HepG2 (cell line): ENCODE measurements at regions not wholly inside any gene's neighbourhood (a gene's known extent, or its start where the extent isn't known, plus 50 kb on each side); places are given as distances from the start of the nearest gene placed in this dataset.

ENCODE experiments used
- ATAC-seq: fragments of 200-7000 bp; cut with Tn5 transposase; 3 replicates; pipeline ENCODE4 v1.9.1; 2020; ENCODE audit warnings: mild to moderate bottlenecking, moderate library complexity
- BruUV-seq: library from RNA; stranded (reverse); fragments of 400-500 nt; replicated peaks from 2 replicates; lab custom pipeline; 2021; lab: Mats Ljungman, UMichigan
- CTCF ChIA-PET: fragments of 300-600 bp; formaldehyde crosslinking; extraction: SDS; loops from one replicate; lab custom pipeline; 2021; ENCODE audit warnings: low total read pairs, inconsistent platforms, low intra/inter-chr PET ratio; lab: Yijun Ruan, JAX
- POLR2A ChIA-PET: fragments of 350-600 bp; sonication (Branson Sonifier 250); formaldehyde crosslinking; loops from one replicate; lab custom pipeline; 2020; ENCODE audit warnings: antibody characterized with exemption, inconsistent platforms; lab: Yijun Ruan, JAX
- DNase-seq: peaks from one replicate; pipeline ENCODE4 v3.0.0-alpha.2; 2015; ENCODE audit warnings: low spot score
- FAIRE-seq: peaks from 3 replicates; lab custom pipeline; 2011; peaks lifted over from hg19 to GRCh38; lab: Jason Lieb, UNC
- H2AFZ ChIP-seq: one replicate; pipeline ENCODE4 v1.6.1; 2011; ENCODE audit warnings: low read length, inconsistent platforms
- H3K27ac ChIP-seq: fragments of 300-600 bp; 3 replicates; pipeline ENCODE4 v1.8.0; 2011; ENCODE audit warnings: mixed run types, mild to moderate bottlenecking, mixed read lengths, low read length, inconsistent platforms; ENCODE audit not compliant: insufficient read depth; ENCODE audit errors: extremely low read length
- H3K27me3 ChIP-seq, 2 experiments: fragments of 200-600 bp in 1 of 2; 2 replicates in 1 of 2; 3 replicates in 1 of 2; pipeline versions ENCODE4 v1.6.0 to v1.8.0; 2011; ENCODE audit warnings: low read length in 2 of 2, mild to moderate bottlenecking in 2 of 2, moderate library complexity in 2 of 2, inconsistent platforms in 1 of 2; ENCODE audit not compliant: insufficient read depth in 2 of 2, control insufficient read depth in 1 of 2
- H3K36me3 ChIP-seq, 2 experiments: fragments of 200-600 bp in 1 of 2; replicated peaks in 1 of 2; 2 replicates in 1 of 2; 3 replicates in 1 of 2; pipeline versions ENCODE4 v1.5.1 to v1.8.0; 2011; ENCODE audit warnings: low read length in 2 of 2, inconsistent platforms in 1 of 2; ENCODE audit not compliant: insufficient read depth in 2 of 2, control insufficient read depth in 1 of 2
- H3K4me1 ChIP-seq: 2 replicates; pipeline ENCODE4 v1.5.1; 2012; ENCODE audit warnings: low read length, inconsistent platforms; ENCODE audit not compliant: insufficient read depth
- H3K4me2 ChIP-seq: 2 replicates; pipeline ENCODE4 v1.6.0; 2011; ENCODE audit warnings: low read depth, low read length, inconsistent platforms
- H3K4me3 ChIP-seq, 3 experiments: fragments of 200-600 bp in 1 of 3; sonication (generic), shearing (Covaris generic) in 1 of 3; replicated peaks in 1 of 3; 2 replicates each; pipeline ENCODE4 v1.5.1; 2011 to 2016; ENCODE audit warnings: low read length in 3 of 3, inconsistent platforms in 2 of 3, low read depth in 2 of 3, mild to moderate bottlenecking in 2 of 3, control low read depth in 1 of 3, mixed read lengths in 1 of 3; ENCODE audit not compliant: insufficient read depth in 1 of 3
- H3K79me2 ChIP-seq: one replicate; pipeline ENCODE4 v1.6.1; 2011; ENCODE audit warnings: low read length, inconsistent platforms; ENCODE audit not compliant: insufficient read depth
- H3K9ac ChIP-seq: 2 replicates; pipeline ENCODE4 v1.6.0; 2011; ENCODE audit warnings: mild to moderate bottlenecking, low read depth, low read length, inconsistent platforms; ENCODE audit not compliant: insufficient read depth
- H3K9me3 ChIP-seq: 2 replicates; pipeline ENCODE4 v1.5.1; 2012; ENCODE audit warnings: mild to moderate bottlenecking, low read length
- H4K20me1 ChIP-seq: 2 replicates; pipeline ENCODE4 v1.6.0; 2011; ENCODE audit warnings: inconsistent platforms, mild to moderate bottlenecking, low read length, moderate library complexity; ENCODE audit not compliant: insufficient read depth
- CBX1 ChIP-seq: IDR thresholded peaks from one replicate; pipeline ENCODE4 v1.6.1; 2016; ENCODE audit warnings: antibody characterized with exemption, low read depth
- KAT8 ChIP-seq: IDR thresholded peaks from 2 replicates; pipeline ENCODE4 v1.6.1; 2016; ENCODE audit warnings: missing genetic modification reagents, missing compliant biosample characterization
- MAF1 ChIP-seq: sonication (generic); formaldehyde crosslinking; IDR thresholded peaks from 2 replicates; pipeline ENCODE4 v1.5.0; 2020; ENCODE audit warnings: missing genetic modification reagents, borderline replicate concordance
- MIER3 ChIP-seq: IDR thresholded peaks from 2 replicates; pipeline ENCODE4 v1.6.1; 2016; ENCODE audit warnings: missing compliant biosample characterization, borderline replicate concordance
- MTF1 ChIP-seq: sonication (generic); formaldehyde crosslinking; IDR thresholded peaks from 2 replicates; pipeline ENCODE4 v1.5.0; 2020; ENCODE audit warnings: missing genetic modification reagents
- NCOA5 ChIP-seq: sonication (generic); formaldehyde crosslinking; IDR thresholded peaks from 2 replicates; pipeline ENCODE4 v1.4.0; 2020; ENCODE audit warnings: missing genetic modification reagents
- SP2 ChIP-seq: sonication (generic); formaldehyde crosslinking; IDR thresholded peaks from 2 replicates; pipeline ENCODE4 v1.5.1; 2020; ENCODE audit warnings: mild to moderate bottlenecking, missing genetic modification reagents
- U2AF2 ChIP-seq: fragments of 200-400 bp; formaldehyde crosslinking; IDR thresholded peaks from 2 replicates; pipeline ENCODE4 v1.6.1; 2017; ENCODE audit warnings: low read depth, mild to moderate bottlenecking, low read length
- XBP1 ChIP-seq: sonication (generic); formaldehyde crosslinking; IDR thresholded peaks from 2 replicates; pipeline ENCODE4 v1.5.0; 2020; ENCODE audit warnings: missing genetic modification reagents
- YEATS2 ChIP-seq: sonication (generic); formaldehyde crosslinking; IDR thresholded peaks from 2 replicates; pipeline ENCODE4 v1.4.0; 2020; ENCODE audit warnings: missing genetic modification reagents, borderline replicate concordance
- ZBTB21 ChIP-seq: sonication (generic); formaldehyde crosslinking; IDR thresholded peaks from 2 replicates; pipeline ENCODE4 v1.4.0; 2020; ENCODE audit warnings: missing genetic modification reagents
- ZBTB42 ChIP-seq: sonication (generic); formaldehyde crosslinking; IDR thresholded peaks from 2 replicates; pipeline ENCODE4 v1.5.0; 2020; ENCODE audit warnings: mild to moderate bottlenecking, missing genetic modification reagents
- ZNF747 ChIP-seq: sonication (generic); formaldehyde crosslinking; IDR thresholded peaks from 2 replicates; pipeline ENCODE4 v1.8.1; 2023; ENCODE audit warnings: missing genetic modification reagents, mild to moderate bottlenecking, borderline replicate concordance
- WGBS: methylation state at CpG from one replicate; pipeline ENCODE4 v1.1.6; 2017; ENCODE audit warnings: low lambda C conversion rate; 5-methylcytosine and 5-hydroxymethylcytosine counted together
- in situ Hi-C: cut with HindIII; loops from 2 replicates; pipeline ENCODE4 v1.10.0; 2017; ENCODE audit warnings: low pct_unique_long_range_greater_than_20kb; ENCODE audit not compliant: extremely low pct_ligation_motif_present
- intact Hi-C: fragments of 100-400 bp; cut with micrococcal nuclease; formaldehyde crosslinking; loops from one replicate; pipeline ENCODE4 v1.10.0; 2022; ENCODE audit not compliant: unreplicated experiment
- TF ChIP-seq, protein P1 (sequence below): IDR thresholded peaks from 2 replicates; pipeline ENCODE4 v1.6.1; 2016; ENCODE audit warnings: low read depth, control low read depth
- TF ChIP-seq, protein P2 (sequence below): sonication (generic); formaldehyde crosslinking; conservative IDR thresholded peaks from 2 replicates; pipeline ENCODE4 v1.8.0; 2022; ENCODE audit warnings: missing genetic modification reagents
- TF ChIP-seq, protein P3 (sequence below): sonication (generic); formaldehyde crosslinking; IDR thresholded peaks from 2 replicates; pipeline ENCODE4 v1.4.0; 2020; ENCODE audit warnings: missing genetic modification reagents; ENCODE audit errors: not compliant biosample characterization
- TF ChIP-seq, protein P4 (sequence below): sonication (generic); formaldehyde crosslinking; IDR thresholded peaks from 2 replicates; pipeline ENCODE4 v1.8.1; 2022; ENCODE audit warnings: mild to moderate bottlenecking, missing genetic modification reagents
- TF ChIP-seq, protein P5 (sequence below): sonication (generic); formaldehyde crosslinking; IDR thresholded peaks from 2 replicates; pipeline ENCODE4 v1.9.0; 2021; ENCODE audit warnings: missing genetic modification reagents, borderline replicate concordance
- TF ChIP-seq, protein P6 (sequence below): sonication (generic); formaldehyde crosslinking; IDR thresholded peaks from 2 replicates; pipeline ENCODE4 v1.8.1; 2023; ENCODE audit warnings: mild to moderate bottlenecking, missing genetic modification reagents

DNA sequence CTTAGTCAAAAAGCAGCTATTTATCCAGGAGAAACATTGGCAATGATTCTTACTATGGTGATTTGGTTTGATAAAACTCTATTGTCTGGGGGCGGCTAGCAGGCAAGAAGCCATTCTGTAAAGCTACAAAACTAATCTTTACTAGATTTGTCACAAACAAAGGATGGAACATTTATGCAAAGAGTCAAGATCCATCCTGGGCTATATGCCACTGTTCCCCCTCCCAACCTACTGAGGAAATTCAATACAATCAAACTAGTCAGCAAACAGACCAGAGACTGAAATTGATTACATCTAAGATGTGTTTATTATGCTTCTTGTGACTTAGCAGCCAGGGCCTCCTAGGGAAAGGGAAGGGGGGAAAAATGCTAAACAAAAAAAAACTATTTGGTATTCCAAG is 397.6 kb downstream of the GPAM start:
- ChIA-PET CTCF (no interaction called here), POLR2A (no interaction called here)
- Histone ChIP-seq H3K4me2 (no peak overlapping the region), H3K4me3 (no peak overlapping the region), H2AFZ (no peak overlapping the region), H3K27ac (no peak overlapping the region), H3K9ac (no peak overlapping the region), H3K79me2 (no peaks in the 10 kb centered on the region), H3K9me3 (no peaks in the 10 kb centered on the region), H4K20me1 (no peaks in the 10 kb centered on the region), H3K4me1 (no peaks in the 10 kb centered on the region), H3K27me3 (no peaks in the 10 kb centered on the region), H3K36me3 (no peaks in the 10 kb centered on the region)
- intact Hi-C loops (no loop called here), in situ Hi-C loops (no loop called here)
- DNase-seq, result no peak
- no peak for FAIRE-seq
- 0% methylated on average over 1 of the region's 1 CpG for WGBS
- no peak for ATAC-seq
- BruUV-seq, result no TSS peak
- TF ChIP-seq SP2 (CRISPR knock-in tag) (no peak), KAT8 (CRISPR knock-in tag) (no peak), MAF1 (CRISPR knock-in tag) (no peak), ZNF747 (no peak), U2AF2 (no peak), ZBTB42 (CRISPR knock-in tag) (no peak), NCOA5 (no peak), MTF1 (CRISPR knock-in tag) (no peak), MIER3 (no peak), ZBTB21 (CRISPR knock-in tag) (no peak), YEATS2 (no peak), XBP1 (CRISPR knock-in tag) (no peak), CBX1 (no peak)
- TF ChIP-seq, protein P1, sequence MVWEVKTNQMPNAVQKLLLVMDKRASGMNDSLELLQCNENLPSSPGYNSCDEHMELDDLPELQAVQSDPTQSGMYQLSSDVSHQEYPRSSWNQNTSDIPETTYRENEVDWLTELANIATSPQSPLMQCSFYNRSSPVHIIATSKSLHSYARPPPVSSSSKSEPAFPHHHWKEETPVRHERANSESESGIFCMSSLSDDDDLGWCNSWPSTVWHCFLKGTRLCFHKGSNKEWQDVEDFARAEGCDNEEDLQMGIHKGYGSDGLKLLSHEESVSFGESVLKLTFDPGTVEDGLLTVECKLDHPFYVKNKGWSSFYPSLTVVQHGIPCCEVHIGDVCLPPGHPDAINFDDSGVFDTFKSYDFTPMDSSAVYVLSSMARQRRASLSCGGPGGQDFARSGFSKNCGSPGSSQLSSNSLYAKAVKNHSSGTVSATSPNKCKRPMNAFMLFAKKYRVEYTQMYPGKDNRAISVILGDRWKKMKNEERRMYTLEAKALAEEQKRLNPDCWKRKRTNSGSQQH (CRISPR knock-in tag), result no peak
- TF ChIP-seq, protein P2, sequence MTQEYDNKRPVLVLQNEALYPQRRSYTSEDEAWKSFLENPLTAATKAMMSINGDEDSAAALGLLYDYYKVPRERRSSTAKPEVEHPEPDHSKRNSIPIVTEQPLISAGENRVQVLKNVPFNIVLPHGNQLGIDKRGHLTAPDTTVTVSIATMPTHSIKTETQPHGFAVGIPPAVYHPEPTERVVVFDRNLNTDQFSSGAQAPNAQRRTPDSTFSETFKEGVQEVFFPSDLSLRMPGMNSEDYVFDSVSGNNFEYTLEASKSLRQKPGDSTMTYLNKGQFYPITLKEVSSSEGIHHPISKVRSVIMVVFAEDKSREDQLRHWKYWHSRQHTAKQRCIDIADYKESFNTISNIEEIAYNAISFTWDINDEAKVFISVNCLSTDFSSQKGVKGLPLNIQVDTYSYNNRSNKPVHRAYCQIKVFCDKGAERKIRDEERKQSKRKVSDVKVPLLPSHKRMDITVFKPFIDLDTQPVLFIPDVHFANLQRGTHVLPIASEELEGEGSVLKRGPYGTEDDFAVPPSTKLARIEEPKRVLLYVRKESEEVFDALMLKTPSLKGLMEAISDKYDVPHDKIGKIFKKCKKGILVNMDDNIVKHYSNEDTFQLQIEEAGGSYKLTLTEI (CRISPR knock-in tag), result no peak
- TF ChIP-seq, protein P3, sequence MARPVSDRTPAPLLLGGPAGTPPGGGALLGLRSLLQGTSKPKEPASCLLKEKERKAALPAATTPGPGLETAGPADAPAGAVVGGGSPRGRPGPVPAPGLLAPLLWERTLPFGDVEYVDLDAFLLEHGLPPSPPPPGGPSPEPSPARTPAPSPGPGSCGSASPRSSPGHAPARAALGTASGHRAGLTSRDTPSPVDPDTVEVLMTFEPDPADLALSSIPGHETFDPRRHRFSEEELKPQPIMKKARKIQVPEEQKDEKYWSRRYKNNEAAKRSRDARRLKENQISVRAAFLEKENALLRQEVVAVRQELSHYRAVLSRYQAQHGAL, result no peak
- TF ChIP-seq, protein P4, sequence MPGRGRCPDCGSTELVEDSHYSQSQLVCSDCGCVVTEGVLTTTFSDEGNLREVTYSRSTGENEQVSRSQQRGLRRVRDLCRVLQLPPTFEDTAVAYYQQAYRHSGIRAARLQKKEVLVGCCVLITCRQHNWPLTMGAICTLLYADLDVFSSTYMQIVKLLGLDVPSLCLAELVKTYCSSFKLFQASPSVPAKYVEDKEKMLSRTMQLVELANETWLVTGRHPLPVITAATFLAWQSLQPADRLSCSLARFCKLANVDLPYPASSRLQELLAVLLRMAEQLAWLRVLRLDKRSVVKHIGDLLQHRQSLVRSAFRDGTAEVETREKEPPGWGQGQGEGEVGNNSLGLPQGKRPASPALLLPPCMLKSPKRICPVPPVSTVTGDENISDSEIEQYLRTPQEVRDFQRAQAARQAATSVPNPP (CRISPR knock-in tag), result no peak
- TF ChIP-seq, protein P5, sequence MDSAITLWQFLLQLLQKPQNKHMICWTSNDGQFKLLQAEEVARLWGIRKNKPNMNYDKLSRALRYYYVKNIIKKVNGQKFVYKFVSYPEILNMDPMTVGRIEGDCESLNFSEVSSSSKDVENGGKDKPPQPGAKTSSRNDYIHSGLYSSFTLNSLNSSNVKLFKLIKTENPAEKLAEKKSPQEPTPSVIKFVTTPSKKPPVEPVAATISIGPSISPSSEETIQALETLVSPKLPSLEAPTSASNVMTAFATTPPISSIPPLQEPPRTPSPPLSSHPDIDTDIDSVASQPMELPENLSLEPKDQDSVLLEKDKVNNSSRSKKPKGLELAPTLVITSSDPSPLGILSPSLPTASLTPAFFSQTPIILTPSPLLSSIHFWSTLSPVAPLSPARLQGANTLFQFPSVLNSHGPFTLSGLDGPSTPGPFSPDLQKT (CRISPR knock-in tag), result no peak
- TF ChIP-seq, protein P6, sequence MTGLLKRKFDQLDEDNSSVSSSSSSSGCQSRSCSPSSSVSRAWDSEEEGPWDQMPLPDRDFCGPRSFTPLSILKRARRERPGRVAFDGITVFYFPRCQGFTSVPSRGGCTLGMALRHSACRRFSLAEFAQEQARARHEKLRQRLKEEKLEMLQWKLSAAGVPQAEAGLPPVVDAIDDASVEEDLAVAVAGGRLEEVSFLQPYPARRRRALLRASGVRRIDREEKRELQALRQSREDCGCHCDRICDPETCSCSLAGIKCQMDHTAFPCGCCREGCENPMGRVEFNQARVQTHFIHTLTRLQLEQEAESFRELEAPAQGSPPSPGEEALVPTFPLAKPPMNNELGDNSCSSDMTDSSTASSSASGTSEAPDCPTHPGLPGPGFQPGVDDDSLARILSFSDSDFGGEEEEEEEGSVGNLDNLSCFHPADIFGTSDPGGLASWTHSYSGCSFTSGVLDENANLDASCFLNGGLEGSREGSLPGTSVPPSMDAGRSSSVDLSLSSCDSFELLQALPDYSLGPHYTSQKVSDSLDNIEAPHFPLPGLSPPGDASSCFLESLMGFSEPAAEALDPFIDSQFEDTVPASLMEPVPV (CRISPR knock-in tag), result no peak
